ENCODE measurements at regions not wholly inside any gene's neighbourhood (a gene's known extent, or its start where the extent isn't known, plus 50 kb on each side); places are given as distances from the start of the nearest gene placed in this dataset.

DNA sequence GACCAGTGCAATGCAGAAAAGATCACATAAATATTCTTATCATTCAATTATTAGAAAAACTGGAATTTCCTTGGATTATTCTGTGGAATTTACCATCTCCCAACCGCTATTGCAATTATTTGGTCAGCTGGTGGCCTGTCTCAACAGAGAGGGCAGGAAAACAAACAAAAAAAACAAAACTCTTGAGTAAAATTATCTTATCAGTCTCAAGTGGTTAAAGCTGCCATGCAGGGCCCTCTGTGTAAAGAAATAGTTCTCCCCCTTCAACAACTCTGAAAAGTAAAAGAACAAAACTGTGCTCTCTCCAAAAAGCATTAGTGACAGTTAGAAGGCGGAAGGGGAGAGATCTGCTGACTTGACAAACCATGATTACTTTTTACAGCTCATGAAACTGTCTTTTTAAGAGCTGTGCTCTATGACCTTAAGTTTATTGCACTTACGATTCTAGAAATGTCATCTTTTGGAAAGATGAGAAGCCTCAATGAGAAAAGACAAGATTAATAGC is 152.3 kb downstream of the DLEU7 start:
- TF ChIP-seq, protein P1, sequence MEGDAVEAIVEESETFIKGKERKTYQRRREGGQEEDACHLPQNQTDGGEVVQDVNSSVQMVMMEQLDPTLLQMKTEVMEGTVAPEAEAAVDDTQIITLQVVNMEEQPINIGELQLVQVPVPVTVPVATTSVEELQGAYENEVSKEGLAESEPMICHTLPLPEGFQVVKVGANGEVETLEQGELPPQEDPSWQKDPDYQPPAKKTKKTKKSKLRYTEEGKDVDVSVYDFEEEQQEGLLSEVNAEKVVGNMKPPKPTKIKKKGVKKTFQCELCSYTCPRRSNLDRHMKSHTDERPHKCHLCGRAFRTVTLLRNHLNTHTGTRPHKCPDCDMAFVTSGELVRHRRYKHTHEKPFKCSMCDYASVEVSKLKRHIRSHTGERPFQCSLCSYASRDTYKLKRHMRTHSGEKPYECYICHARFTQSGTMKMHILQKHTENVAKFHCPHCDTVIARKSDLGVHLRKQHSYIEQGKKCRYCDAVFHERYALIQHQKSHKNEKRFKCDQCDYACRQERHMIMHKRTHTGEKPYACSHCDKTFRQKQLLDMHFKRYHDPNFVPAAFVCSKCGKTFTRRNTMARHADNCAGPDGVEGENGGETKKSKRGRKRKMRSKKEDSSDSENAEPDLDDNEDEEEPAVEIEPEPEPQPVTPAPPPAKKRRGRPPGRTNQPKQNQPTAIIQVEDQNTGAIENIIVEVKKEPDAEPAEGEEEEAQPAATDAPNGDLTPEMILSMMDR (IDR thresholded peaks at IDR 0.05; ENCODE audit: control extremely low read depth, extremely low read depth, low read depth, missing control alignments), result no peak
- DNase-seq (ENCODE audit: extremely low spot score), result no peak
- ChIA-PET CTCF (interaction anchor here (1.1 to 1.8 kb wide), 2 partner anchors 13 to 19 kb away, joined by 3 to 4 read pairs; no protein-coding TSS in a partner anchor), POLR2A (no interaction called here)

DNA sequence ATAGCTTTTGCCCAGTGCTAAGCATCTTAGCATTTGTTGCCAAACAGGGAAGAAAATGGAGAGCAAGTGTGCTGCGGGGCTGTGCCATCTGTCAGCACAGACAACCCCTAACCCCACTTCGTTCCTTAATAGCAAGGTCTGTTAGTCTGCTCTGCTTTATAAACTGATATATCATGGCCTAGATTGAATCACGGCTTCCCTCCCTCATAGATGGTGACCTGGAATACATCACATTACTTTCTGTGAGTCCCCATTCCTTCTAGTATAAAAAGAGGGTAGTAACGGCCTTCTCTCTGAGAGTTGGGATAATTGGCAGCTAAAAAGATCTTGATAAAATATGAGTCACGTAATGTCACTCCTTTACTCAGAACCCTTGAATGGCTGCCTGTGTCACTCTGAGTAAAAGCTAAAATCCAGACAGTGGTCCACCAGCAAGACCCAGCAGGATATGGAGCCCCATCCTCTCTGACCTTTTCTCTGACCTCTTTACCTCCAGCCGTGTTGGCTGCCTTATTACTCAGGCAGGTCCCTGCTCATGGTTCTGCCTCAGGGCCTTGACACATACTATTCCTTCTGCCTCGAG is 151.7 kb downstream of the DLEU7 start:
- DNase-seq (ENCODE audit: extremely low spot score), result no peak
- TF ChIP-seq, protein P1 (IDR thresholded peaks at IDR 0.05; ENCODE audit: control extremely low read depth, extremely low read depth, low read depth, missing control alignments), result no peak
- POLR2A ChIA-PET, result no interaction called here
- CTCF ChIA-PET, result no interaction called here

DNA sequence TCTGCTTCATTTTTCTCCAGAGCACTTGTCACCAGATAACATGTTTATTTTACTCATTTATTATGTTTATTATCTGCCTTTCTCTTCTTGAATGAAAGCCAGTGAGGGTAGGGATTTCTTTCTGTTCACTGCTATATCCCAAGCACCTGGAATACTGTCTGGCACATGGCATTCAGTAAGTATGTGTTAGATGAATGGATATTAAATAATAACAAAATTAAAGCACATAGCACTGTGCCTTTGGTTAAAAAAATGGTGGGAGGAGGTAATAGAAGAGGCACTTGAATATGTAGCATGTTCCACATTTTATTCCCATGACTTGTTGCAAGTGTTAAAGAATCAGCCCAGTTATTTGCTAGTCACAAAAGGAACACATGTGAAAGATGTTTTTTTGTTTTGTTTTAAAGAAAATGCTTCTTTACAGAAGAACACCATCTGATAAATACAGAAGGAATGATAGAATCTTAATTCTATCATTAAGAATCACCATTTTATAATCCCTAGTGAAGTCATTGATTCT is 151.0 kb downstream of the DLEU7 start:
- POLR2A ChIA-PET, result no interaction called here
- CTCF ChIA-PET, result no interaction called here
- TF ChIP-seq, protein P1 (IDR thresholded peaks at IDR 0.05; ENCODE audit: control extremely low read depth, extremely low read depth, low read depth, missing control alignments), result no peak
- no peak for DNase-seq (ENCODE audit: extremely low spot score)

DNA sequence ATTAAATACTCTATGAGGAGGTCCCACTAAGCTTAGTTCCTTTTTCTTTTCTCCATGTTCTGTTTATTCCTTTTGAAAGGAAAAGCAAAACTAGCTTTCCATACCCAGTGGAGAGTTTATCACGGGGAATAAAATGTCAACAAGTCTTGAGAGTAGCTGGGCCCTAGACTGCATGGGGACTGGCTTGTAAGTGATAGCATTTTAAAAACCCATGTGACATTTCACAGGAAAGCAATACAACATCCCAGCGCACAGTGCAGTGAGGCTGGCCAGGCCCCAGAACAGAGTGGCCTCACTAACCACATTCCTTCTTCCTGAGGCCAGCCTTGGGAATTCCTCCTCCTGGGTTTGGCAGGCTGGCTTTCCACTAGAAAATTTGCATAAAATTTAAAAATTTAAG is 149.8 kb downstream of the DLEU7 start:
- DNase-seq (ENCODE audit: extremely low spot score), result no peak
- CTCF ChIA-PET, result interaction anchor here (2.3 to 2.8 kb wide), 2 partner anchors 10 to 15 kb away, joined by 6 to 14 read pairs; no protein-coding TSS in a partner anchor
- TF ChIP-seq, protein P1 (IDR thresholded peaks at IDR 0.05; ENCODE audit: control extremely low read depth, extremely low read depth, low read depth, missing control alignments), result no peak
- POLR2A ChIA-PET, result no interaction called here

DNA sequence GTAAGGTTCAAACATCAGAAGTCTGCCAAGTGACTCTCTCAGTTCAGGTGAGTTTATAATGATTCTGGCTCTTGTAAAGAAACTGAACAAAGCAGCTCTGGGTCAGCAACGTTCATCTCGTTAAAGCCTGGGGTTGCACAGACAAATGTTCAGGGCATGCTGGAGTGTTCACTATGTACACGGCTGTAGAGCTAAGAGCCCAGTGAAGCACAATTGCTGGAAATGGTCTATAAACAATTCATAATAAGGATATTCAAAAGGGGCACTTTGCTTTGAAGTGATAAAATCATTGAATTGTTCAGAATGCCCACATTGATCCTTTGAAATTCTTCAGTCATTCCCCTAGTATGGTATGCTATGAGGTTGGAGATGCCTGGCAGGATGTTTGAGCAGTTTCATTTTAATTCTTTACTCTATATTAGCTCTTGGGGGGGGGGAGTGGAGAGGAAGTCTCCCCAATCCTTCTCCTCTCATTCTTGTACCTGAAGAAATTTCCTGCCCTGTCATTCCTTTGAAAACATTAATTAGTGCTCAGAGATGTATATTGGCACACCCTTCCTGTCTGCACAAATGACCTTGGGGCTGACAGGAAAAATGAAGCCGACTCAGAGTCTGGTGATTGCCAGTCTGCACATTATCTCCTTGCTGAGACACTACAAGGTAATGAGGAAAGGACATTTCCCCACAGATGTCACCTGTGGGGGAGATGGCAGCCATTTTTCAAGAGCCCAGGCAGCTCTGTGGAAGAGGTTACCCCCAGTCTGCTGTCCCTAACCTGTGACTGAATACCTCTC is 145.5 kb downstream of the DLEU7 start:
- CTCF ChIA-PET, result no interaction called here
- TF ChIP-seq, protein P1 (IDR thresholded peaks at IDR 0.05; ENCODE audit: control extremely low read depth, extremely low read depth, low read depth, missing control alignments), result no peak
- POLR2A ChIA-PET, result no interaction called here
- no peak for DNase-seq (ENCODE audit: extremely low spot score)

DNA sequence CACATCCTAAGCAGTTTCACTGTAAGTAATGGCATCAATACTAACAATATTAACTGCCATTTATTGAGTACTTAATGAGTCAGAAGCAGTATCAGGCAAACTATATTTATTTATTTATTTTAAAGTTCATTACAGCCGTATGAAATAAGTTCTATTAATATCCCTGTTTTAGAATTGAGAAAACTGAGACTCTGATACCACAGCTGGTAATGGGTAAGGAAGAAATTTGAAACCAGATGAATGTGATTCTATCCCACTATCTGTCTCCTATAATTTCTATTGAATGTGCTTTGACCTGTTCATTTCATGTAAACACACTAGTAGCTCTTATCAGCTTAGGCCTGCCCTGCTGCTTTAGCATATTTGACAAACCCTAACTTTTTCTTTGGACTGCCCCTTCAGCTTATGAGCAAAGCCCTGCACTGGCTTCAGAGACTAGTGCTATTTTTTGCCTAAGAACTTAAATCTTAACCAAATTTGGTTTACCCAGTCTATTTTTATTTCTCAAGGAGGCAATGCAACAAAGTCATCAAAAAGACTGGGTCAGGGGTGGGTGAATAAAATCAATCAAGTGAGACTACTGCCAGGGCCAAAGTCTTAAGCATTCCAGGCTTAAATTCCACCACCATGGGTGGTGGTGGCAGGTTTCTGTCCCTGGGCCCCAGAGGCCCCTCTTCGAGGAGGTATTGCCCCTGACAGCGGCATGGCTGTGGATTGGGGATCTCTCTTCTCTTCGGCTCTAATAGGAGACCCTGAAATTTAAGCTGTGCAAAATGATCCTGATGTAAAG is 143.4 kb downstream of the DLEU7 start:
- CTCF ChIA-PET, result interaction anchor here (2.3 kb wide), 1 partner anchor 16 kb away, joined by 6 read pairs; no protein-coding TSS in a partner anchor
- POLR2A ChIA-PET, result no interaction called here
- TF ChIP-seq, protein P1 (IDR thresholded peaks at IDR 0.05; ENCODE audit: control extremely low read depth, extremely low read depth, low read depth, missing control alignments), result no peak
- no peak for DNase-seq (ENCODE audit: extremely low spot score)
